Kidney tubule cell (primary cell): ENCODE measurements at regions not wholly inside any gene's neighbourhood (a gene's known extent, or its start where the extent isn't known, plus 50 kb on each side); places are given as distances from the start of the nearest gene placed in this dataset.

ENCODE experiments used
- DNase-seq: peaks from one replicate; pipeline ENCODE4 v3.0.0-alpha.2; 2018; ENCODE audit warnings: low spot score

DNA sequence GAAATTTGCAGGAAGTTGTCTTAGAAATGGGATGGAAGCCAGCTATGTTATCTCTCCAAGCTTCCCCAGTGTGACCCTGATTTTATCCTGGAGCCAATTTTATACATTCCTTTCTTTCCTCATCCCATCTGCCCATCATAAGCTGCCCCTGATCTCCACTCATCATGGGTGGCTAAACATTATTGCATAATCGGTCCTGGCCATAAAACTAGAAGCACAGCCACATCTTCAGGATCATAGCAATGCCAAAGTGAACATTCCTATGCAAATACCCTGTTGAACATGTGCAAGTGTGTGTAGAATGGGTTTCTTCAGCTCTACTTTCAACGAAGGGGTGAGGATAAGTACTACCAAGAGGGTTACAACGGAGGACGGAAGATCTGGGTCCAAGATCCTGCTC lies 50.6 kb upstream of the COG2 start:
- no peak for DNase-seq

DNA sequence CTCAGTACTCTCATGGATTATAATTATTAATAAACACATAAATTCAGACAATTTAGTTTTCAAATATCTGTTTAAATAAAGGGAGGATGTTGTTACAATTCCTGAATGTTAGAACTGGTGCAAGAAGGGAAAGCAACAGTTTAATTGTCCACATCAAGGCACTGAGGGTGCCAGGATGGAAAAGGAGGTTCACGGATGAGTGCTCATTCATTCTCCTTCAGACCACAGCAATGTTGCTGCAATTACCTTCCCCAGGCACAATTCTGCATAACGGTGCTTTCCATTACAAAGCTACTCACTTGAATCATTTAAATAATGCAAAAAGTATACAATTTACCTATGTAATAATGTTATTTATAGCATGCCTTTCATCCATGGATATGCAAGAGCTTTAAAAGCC lies 52.3 kb upstream of the COG2 start:
- DNase-seq = peak; percentile 43

DNA sequence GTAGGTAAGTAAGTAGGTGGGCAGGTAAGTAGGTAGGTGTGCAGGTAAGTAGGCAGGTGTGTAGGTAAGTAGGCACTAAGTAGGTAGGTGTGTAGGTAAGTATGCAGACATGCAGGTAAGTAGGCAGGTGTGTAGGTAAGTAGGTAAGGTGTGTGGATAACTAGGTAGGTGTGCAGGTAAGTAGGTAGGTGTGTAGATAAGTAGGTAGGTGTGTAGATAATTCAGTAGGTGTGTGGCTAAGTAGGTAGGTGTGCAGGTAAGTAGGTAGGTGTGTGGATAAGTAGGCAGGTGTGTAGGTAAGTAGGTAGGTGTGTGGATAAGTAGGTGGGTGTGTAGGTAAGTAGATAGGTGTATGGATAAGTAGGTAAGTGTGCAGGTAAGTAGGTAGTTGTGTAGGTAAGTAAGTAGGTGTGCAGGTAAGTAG lies 53.9 kb upstream of the COG2 start:
- no peak for DNase-seq

DNA sequence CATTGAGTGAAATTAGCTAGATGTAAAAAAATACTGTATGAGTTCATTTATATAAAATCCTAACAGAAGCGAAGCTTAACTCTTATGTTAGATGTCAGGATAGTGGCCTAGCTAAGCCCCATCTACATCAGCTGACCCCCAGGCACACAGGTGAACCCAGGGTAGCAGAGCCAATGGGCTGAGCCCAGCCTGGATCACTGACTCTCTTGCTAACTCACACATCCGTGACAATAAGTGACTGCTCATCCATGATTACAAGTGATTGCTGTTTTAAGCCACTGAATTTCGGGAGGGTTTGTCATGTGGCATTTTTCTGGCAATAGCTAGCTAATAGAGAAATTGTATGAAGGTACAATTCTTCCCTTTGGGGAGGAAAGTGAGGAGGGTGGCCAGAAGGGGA lies 55.2 kb upstream of the COG2 start:
- DNase-seq = peak; percentile 58

DNA sequence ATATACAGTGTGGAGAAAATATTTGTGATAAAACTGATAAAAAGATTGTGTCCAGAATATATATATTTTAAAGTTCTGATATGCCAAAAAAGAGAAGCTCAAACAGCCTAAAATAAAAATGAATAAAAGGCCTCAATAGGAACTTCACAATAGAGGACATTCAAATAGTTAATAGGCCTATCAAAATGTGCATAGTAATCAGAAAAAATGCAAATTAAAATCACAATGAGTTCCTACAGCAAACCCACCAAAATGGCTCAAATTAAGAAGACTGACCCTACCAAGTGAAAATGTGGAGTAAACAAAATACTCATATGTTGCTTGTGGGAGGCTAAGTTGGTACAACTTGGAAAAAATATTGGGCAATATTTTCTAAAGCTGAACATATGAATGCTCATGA lies 57.6 kb upstream of the COG2 start:
- no peak for DNase-seq

DNA sequence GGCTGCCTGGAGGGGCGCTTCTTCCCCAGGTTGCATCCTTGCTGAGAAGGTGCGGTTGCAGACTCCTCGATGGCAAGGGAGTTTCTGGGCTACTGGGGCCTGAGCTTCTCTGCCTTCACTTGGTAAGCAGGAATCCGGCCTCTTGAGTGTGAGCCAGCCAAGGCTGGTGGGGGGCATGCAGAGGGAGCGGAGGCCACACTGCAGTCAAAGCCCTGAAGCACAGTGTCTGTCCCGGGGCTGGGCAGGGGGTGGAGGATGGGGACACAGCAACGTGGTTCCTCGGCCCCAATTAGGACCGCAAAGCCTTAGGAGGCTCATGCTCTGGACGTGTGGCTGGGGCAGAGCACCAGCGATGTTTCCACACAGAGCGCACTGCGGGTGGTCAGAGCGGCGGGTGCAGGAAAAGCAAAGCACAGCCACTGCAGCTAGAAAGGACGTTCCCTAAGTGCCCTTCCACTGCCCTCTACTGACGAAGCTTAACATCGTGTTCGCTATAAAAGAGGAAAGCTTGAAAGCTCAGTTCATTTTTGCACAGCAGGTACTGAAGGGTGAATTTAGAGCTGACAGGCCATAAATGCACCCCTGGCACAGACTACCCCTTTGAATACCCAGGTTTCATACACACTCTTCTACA lies 60.7 kb upstream of the COG2 start:
- no peak for DNase-seq

DNA sequence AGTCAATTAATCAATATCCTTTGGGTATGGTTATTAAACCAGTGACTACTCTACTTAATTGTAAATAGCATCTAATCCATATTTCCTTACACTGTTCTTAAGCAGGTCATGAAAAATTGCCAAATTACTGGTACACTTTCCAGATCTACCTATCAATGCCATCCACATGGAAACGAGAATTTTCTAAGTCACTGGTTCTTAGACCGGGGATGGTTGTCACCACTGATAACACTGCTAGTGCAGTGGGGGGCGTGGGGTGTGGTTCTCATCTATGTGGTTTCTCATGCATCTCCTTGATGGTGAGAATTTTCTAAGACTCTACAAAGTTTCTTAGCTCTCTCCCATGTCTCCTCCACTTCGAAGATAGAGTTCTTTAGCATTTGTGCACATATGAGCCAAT lies 63.7 kb upstream of the COG2 start:
- no peak for DNase-seq

DNA sequence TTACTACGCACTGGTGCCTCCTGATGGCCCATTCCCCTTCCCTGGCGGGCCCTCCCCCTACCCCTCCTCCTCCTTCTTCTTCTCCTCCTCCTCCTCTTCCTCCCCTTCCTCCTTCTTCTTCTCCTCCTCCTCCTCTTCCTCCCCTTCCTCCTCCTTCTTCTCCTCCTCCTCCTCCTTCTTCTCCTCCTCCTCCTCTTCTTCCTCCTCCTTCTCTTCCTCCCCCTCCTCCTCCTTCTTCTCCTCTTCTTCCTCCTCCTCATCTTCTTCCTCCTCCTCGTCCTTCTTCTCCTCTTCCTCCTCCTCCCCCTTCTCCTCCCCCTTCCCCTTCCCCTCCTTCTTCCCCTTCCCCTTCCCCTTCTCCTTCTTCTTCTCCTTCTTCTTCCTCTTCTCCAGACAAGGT lies 64.7 kb upstream of the COG2 start:
- no peak for DNase-seq

DNA sequence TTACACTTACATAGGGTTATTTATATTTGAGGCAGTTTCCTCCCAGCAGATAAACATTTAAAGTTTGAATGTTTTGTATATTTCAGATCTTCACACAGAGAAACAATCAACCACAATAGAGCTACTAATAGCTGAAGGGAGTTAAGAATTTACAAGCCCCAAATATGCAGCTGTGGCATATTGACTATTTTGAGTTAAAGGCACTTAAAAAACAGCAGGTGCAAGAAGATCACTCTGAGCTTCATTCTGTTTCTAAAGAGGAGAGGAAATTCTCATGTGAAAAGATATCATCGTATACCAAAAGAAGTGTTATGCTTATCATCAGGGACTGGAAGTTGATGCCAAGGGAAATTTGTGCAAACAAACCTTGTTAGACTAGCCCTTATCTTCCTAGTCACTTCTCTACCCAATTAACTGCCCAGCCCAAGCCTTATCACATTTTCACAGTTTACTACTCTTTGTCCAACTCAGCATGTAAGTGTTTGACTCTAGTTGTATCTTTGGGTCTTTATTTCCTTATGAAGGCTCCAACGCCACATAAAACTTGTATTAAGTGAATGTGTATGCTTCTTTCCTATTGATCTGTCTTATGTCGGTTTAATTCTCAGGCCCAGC lies 66.3 kb upstream of the COG2 start:
- DNase-seq = no peak

DNA sequence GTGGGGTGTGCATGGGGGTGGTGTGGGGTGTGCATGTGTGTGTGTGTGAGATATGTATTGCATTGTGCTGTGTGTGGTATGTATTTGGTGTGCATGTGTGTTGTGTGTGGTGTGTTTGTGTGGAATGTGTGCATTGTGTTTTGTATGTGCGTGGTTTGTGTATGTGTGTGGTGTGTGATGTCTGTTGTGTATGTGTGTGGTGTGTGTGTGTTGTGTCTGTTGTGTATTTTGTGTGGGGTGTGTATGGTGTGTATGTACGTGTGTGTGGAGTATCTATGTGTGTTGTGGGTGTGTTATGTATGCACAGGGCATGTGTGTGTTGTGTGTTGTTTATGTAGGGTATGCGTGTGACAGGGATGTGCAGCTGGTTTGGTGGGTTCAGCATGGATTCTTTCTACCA lies 67.8 kb upstream of the COG2 start:
- DNase-seq = no peak

DNA sequence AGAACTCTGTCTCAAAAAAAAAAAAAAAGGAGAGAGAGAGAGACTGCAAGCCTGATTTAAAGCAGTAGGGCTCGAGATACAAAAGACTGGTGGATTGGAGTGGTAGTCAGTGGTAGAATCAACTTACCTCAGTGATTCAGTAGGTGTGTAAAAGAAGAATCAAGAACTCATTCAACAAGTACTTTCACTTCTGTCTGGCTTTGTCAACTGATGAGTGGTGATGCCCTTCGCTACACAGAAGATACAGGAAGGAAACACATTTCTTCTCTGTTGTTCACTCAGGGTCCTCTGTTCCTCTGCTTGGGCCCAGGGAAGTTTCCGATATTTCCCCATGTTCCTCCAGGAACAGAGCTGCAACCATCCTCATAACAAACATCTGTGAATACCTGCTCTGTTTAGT lies 68.6 kb upstream of the COG2 start:
- DNase-seq = peak; percentile 20

DNA sequence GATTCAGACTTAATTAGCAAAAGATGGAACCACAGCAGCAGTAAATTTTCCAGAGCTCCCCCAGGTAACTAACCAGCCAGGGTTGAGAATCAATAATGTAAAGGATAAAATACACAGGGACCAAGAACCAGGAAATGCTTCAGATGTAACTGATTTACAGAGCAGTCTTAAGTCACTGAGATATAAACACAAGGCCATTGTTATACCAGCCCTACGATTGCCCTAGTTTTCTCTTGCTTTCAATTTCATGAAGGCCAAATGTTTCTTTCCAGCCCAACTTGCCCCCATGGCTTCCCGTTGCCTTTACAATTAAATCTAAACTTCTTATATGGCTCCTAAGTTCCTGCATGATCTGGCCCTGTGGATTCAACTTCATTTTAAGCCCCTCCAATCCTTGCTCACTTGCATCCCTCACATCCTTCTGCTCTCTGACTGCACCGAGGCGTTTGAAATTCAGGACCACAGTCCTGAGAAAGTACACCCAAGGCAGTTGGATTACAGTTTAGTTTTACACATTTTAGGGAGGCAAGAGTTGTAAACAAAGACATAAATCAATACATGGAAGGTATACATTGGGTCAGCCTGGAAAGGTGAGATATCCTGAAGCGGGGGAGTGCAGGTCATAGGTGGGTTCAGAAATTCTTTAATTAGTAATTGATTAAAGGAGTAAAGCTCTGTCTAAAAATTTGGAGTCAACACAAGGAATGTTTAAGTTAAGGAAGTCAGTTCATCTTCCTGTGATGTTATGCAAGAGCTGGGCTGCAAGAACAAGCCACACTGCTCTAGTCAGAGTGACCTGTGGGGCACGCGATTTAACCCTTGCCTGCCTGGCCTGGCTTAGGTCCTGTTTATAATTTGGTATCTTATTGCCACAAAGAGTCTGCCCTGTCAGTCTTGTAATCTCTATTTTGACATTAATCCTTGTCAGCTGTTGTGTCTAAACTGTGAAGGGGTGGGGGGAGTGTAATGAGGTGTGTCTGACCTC lies 69.9 kb upstream of the COG2 start:
- peak; percentile 77 for DNase-seq

DNA sequence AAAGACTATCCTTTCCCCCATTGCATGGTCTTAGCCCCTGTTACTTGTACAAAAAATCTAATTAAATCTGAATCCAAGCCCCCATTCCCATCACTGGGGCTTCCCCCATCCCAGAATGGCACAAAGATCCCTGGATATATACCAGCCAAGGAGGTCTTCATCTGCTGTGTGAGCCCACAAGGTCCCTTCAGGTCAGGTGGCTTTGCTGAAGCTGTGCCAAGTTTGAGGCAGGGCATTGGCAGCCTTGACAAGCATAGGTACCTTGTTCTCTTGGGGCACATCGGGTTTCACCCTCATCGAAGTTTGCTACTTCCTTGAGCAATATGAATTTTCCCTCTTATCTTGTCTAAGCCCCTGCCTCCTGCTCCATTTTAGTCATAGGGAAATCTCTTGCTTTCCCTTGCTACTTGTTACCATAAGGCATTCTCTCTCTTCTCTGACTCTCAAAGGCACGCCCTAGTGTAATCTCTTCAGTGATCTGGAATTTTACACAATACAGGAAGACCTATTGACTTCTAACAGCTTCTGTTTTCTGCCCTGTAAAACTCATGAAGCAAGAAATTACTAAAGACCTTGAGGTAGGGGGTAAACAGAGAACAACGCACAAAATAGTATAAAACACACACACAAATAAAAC lies 71.4 kb upstream of the COG2 start:
- peak; percentile 38 for DNase-seq

DNA sequence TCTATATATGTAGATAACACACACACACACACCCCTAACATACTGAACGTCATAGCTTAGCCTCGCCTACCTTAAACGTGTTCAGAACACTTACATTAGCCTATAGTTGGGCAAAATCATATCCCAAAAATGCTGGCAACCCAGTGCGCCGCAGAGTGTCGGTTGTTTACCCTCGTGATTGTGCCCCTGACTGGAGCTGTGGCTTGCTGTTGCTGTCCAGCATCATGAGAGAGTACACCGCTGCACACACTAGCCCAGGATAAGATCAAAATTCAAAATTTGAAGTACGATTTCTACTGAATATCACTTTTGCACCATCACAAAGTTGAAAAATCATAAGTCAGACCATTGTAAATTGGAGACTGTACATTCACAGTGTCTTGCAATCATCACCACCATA lies 73.1 kb upstream of the COG2 start:
- no peak for DNase-seq

DNA sequence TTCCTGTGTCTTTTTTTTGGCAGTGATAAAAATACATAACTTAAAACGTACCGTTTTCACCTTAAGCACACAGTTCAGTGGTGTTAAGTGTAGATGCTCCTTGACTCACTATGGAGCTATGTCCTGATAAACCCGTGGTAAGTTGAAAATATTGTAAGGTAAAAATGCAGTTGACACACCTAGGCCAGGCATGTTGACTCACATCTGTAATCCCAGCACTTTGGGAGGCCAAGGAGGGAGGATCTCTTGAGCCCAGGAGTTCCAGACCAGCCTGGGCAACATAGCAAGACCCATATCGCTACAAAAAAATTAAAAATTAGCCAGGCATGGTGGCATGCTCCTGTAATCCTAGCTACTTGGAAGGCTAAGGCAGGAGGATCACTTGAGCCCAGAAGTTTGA lies 73.6 kb upstream of the COG2 start:
- DNase-seq = peak; percentile 72

DNA sequence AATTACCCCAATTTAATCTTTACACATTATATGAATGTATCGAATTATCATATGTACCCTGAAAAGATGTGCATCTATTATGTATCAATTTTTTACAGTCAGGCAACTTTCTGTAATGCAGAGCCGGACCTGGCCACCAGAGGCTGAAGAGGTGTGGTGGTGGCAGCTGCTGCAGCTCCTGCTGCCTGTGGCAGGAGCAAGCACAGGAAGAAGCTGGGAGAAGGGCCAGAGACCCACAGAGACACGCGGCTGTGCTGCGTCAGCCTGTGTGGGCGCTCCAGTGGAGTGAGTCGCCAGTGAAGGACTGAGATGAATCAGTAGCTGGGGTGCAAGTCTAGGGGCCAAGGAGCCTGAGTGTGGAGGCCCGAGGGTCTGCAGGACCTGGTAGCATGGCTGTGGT lies 74.3 kb upstream of the COG2 start:
- DNase-seq = peak; percentile 88

DNA sequence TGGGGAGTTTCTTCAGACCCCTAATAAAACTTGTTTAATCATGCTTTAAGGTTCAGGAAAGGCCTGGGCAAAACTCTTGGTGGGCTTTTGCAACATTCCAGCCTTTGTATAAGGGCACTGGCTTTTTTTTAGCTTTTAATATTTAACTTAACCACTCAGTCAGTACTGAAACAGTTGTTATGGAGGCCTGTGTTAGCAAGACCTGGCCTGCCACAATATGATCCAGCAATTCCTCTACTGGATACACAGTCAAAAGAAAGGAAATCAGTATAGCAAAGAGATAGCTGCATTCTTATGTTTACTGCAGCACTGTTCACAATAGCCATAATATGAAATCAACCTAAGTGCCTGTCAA lies 75.1 kb upstream of the COG2 start:
- DNase-seq = peak; percentile 49

DNA sequence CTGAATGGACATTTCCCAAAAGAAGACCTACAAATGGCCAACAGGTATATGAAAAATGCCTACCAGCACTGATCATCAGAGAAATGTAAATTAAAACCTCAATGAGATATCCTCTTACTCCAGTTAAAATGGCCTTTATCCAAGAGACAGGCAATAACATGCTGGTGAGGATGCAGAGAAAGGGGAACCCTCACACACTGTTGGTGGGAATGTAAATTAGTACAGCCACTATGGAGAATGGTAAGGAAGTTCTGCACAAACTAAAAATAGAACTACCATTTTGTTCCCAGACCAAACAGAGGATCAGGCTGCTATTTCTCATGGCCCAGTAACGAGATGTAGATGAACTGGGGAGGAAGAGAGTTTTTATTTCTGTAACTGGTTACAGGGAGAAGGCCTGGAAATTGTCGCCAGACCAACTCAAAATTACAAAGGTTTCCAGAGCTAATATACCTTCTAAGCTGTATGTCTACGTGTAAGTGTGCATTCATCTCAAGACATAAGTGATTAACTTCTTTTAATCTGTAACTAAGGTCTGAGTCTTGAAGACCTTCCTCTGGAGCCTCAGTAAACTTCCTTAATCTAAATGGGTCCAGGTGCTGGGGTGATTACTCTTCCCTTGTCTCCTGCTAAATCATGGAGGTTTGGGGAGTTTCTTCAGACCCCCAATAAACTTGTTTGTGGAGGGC lies 75.6 kb upstream of the COG2 start:
- DNase-seq = peak; percentile 53

DNA sequence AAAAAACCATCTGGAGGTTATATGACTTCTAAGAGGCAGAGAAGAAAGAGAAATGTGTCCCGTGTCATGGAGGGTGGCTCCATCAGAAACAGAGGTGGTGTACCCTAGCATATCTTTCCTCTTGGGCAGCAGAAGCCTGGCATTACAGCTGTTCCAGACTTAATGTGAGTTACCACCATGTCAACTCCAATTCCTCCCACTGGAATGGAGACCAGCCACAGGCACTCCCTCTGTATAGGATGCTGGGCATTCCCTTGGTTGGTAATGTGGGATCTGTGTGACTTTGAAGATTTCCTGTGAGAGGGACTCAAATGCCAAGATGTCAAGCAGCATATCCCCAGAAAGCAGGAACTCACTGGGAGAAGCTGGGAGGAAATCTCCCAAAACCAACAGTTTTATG lies 77.1 kb upstream of the COG2 start:
- no peak for DNase-seq

DNA sequence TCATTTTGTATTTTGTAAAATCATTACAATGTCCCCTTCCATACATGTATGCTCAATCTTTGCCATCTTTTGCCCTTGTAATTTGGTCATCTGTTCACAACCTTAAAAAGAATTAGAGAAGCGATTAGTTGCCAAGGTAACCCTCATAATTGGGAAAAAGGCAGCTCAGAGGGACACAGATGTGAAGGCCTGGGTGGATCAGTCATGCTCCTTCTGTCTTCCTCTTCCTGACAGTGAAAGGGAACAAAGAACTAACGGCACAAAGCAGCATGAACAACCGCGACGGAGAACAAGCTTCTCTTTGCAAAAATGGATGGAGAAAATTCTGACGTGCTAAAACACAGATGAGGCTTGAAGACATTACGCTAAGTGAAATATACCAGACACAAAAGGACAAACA lies 78.7 kb upstream of the COG2 start:
- DNase-seq = no peak

DNA sequence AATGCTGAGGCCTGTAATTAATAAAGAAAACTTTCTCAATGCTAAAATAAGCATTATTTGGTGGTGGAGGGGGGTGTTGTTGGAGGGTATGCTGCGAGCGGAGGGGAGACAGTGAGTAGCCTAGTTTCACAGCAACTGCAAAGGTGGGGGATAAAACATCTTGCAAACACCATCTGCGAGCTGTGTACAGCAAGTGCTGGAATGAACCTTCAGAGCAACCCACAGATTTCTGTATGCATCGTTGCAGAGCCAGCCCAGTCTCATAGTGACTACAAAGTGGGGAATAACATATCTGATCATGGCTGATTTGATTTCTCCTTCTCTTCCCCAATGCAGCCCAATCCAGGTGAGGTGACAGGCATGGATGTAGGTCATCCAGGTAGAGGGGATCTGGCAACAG lies 80.7 kb upstream of the COG2 start:
- DNase-seq = no peak

DNA sequence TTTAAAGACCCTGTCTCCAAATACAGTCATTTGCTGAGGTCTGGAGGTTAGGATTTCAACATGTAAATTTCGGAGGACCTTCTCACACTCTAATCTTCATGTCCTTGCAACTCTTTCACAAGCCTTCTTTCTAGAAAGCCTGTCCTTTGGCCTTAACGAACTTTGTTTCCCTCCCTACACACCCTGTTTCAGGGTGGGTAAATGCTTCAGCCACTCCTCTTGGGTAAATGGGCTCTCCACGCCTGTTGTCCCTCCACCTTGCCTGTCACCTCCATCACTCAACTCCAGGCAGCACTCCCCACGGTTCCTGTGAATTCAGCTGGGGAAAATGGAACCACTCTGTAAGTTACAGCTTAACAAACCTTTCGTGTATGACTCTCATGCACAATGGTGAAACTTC lies 84.0 kb upstream of the COG2 start:
- DNase-seq = no peak
